CD4-positive, alpha-beta T cell treated with Interleukin-21 for 1 hour (primary cell): ENCODE measurements at regions not wholly inside any gene's neighbourhood (a gene's known extent, or its start where the extent isn't known, plus 50 kb on each side); places are given as distances from the start of the nearest gene placed in this dataset.
A peak's percentile ranks its signal among the peaks of the same experiment; 100 is the strongest.

Experiments
- DNase-seq: peaks from one replicate; pipeline ENCODE4 v3.0.0-alpha.2; 2020

GRCh38 chr12:91326058-91327027 lies 143.7 kb upstream of the DCN start:
- DNase-seq = peak; percentile 54

- DNase-seq = no peak
Observed at GRCh38 chr12:91320999-91321398, 138.4 kb upstream of the DCN start.

GRCh38 chr12:91319071-91319760 lies 136.6 kb upstream of the DCN start:
- DNase-seq = no peak

- DNase-seq = no peak
Observed at GRCh38 chr12:91317306-91317705, 134.7 kb upstream of the DCN start.

GRCh38 chr12:91316907-91317269 lies 134.3 kb upstream of the DCN start:
- no peak for DNase-seq

- DNase-seq = no peak
Observed at GRCh38 chr12:91316161-91316906, 133.7 kb upstream of the DCN start.

- DNase-seq = no peak
Observed at GRCh38 chr12:91311081-91311480, 128.5 kb upstream of the DCN start.

GRCh38 chr12:91309450-91309849 lies 126.8 kb upstream of the DCN start:
- DNase-seq = no peak

- no peak for DNase-seq
Observed at GRCh38 chr12:91307957-91308670, 125.5 kb upstream of the DCN start.

- no peak for DNase-seq
Observed at GRCh38 chr12:91290354-91290753, 107.7 kb upstream of the DCN start.

GRCh38 chr12:91289906-91290305 lies 107.3 kb upstream of the DCN start:
- no peak for DNase-seq

- DNase-seq = no peak
Observed at GRCh38 chr12:91289072-91289471, 106.5 kb upstream of the DCN start.

GRCh38 chr12:91287753-91288152 lies 105.1 kb upstream of the DCN start:
- DNase-seq = no peak

GRCh38 chr12:91278126-91278525 lies 95.5 kb upstream of the DCN start:
- no peak for DNase-seq

GRCh38 chr12:91276509-91276908 lies 93.9 kb upstream of the DCN start:
- DNase-seq = no peak

- no peak for DNase-seq
Observed at GRCh38 chr12:91275321-91275720, 92.7 kb upstream of the DCN start.

- DNase-seq = no peak
Observed at GRCh38 chr12:91274916-91275315, 92.3 kb upstream of the DCN start.

GRCh38 chr12:91273560-91273959 lies 90.9 kb upstream of the DCN start:
- no peak for DNase-seq

- DNase-seq = no peak
Observed at GRCh38 chr12:91272461-91273063, 89.9 kb upstream of the DCN start.

- no peak for DNase-seq
Observed at GRCh38 chr12:91271185-91271584, 88.6 kb upstream of the DCN start.

- no peak for DNase-seq
Observed at GRCh38 chr12:91267039-91267438, 84.4 kb upstream of the DCN start.

GRCh38 chr12:91264178-91264577 lies 81.6 kb upstream of the DCN start:
- no peak for DNase-seq
